HCT116 (cell line): ENCODE measurements at regions not wholly inside any gene's neighbourhood (a gene's known extent, or its start where the extent isn't known, plus 50 kb on each side); places are given as distances from the start of the nearest gene placed in this dataset.

Source experiments
- ATAC-seq: fragments of 200-7000 bp; cut with Tn5 transposase; 2 replicates; pipeline ENCODE4 v1.9.1; 2020; ENCODE audit warnings: mild to moderate bottlenecking, moderate library complexity
- BruUV-seq: library from RNA; stranded (reverse); fragments of 400-500 nt; replicated peaks from 2 replicates; lab custom pipeline; 2021; lab: Mats Ljungman, UMichigan
- CTCF ChIA-PET: fragments of 300-600 bp; sonication (Branson Sonifier 250); formaldehyde crosslinking; loops from one replicate; lab custom pipeline; 2021; ENCODE audit warnings: antibody characterized with exemption; lab: Charles Lee
- POLR2A ChIA-PET: fragments of 300-600, 350-600 bp; sonication (Branson Sonifier 250); formaldehyde crosslinking; loops from one replicate; lab custom pipeline; 2021; ENCODE audit warnings: antibody characterized with exemption; lab: Charles Lee
- RAD21 ChIA-PET, 2 experiments: fragments of 300-600 bp; sonication (Branson Sonifier 250); formaldehyde crosslinking; loops; one replicate each; lab custom pipeline; 2023; ENCODE audit warnings: low total read pairs in 2 of 2; ENCODE audit not compliant: uncharacterized antibody in 2 of 2, unreplicated experiment in 2 of 2, low non-redundant PET in 1 of 2; lab: Charles Lee
- DNase-seq: peaks from one replicate; pipeline ENCODE4 v3.0.0-alpha.2; 2010; ENCODE audit warnings: low read depth, low spot score
- H2AFZ ChIP-seq: fragments of 200-600 bp; shearing (Covaris generic), sonication (generic); 2 replicates; pipeline ENCODE4 v1.6.1; 2017; ENCODE audit warnings: low read depth, mixed run types, mixed read lengths, antibody characterized with exemption, low read length; ENCODE audit not compliant: poor library complexity, severe bottlenecking
- H3K27ac ChIP-seq: 2 replicates; pipeline ENCODE4 v1.5.1; 2012; ENCODE audit warnings: low read depth, low read length
- H3K27me3 ChIP-seq: fragments of 200-600 bp; sonication (generic); 2 replicates; pipeline ENCODE4 v1.6.1; 2016; ENCODE audit warnings: mixed run types, low read length, mixed read lengths; ENCODE audit not compliant: insufficient read depth
- H3K36me3 ChIP-seq, 2 experiments: fragments of 200-500 bp in 1 of 2; fragments of 200-600 bp in 1 of 2; sonication (Bioruptor generic) in 1 of 2; sonication (generic) in 1 of 2; 2 replicates each; pipeline versions ENCODE4 v1.5.1 to v1.6.1; 2014 to 2016; ENCODE audit warnings: low read length in 2 of 2, inconsistent platforms in 1 of 2, mixed read lengths in 1 of 2, mixed run types in 1 of 2; ENCODE audit not compliant: insufficient read depth in 2 of 2, control insufficient read depth in 1 of 2
- H3K4me1 ChIP-seq, 2 experiments: fragments of 200-600 bp in 1 of 2; sonication (generic) in 1 of 2; 2 replicates each; pipeline versions ENCODE4 v1.5.1 to v1.6.1; 2012 to 2017; ENCODE audit warnings: low read length in 2 of 2, inconsistent platforms in 1 of 2, mild to moderate bottlenecking in 1 of 2, mixed read lengths in 1 of 2, mixed run types in 1 of 2, moderate library complexity in 1 of 2; ENCODE audit not compliant: insufficient read depth in 2 of 2, control insufficient read depth in 1 of 2
- H3K4me2 ChIP-seq: fragments of 200-600 bp; sonication (generic); 2 replicates; pipeline ENCODE4 v1.6.1; 2017; ENCODE audit warnings: mixed run types, low read length, mixed read lengths
- H3K4me3 ChIP-seq, 2 experiments: fragments of 200-600 bp in 1 of 2; sonication (generic) in 1 of 2; replicated peaks in 1 of 2; 2 replicates each; pipeline ENCODE4 v1.5.1; 2011 to 2016; ENCODE audit warnings: low read length in 2 of 2, control low read depth in 1 of 2, low read depth in 1 of 2, mild to moderate bottlenecking in 1 of 2, mixed read lengths in 1 of 2, mixed run types in 1 of 2
- H3K79me2 ChIP-seq: fragments of 200-600 bp; sonication (generic); 2 replicates; pipeline ENCODE4 v1.6.1; 2017; ENCODE audit warnings: mild to moderate bottlenecking, mixed run types, low read length, moderate library complexity, mixed read lengths; ENCODE audit not compliant: insufficient read depth
- H3K9ac ChIP-seq: fragments of 200-600 bp; sonication (generic); 2 replicates; pipeline ENCODE4 v1.6.1; 2016; ENCODE audit warnings: low read length, mixed read lengths
- H3K9me2 ChIP-seq: fragments of 200-600 bp; sonication (generic), shearing (Covaris generic); 2 replicates; pipeline ENCODE4 v1.6.1; 2017; ENCODE audit warnings: mixed run types, mild to moderate bottlenecking, moderate library complexity; ENCODE audit not compliant: insufficient read depth
- H3K9me3 ChIP-seq, 2 experiments: fragments of 200-500 bp in 1 of 2; fragments of 200-600 bp in 1 of 2; sonication (Bioruptor generic) in 1 of 2; sonication (generic) in 1 of 2; 2 replicates each; pipeline ENCODE4 v1.6.1; 2014 to 2017; ENCODE audit warnings: low read length in 2 of 2, mixed read lengths in 2 of 2, inconsistent platforms in 1 of 2, low read depth in 1 of 2, mild to moderate bottlenecking in 1 of 2, mixed run types in 1 of 2, moderate library complexity in 1 of 2; ENCODE audit not compliant: control insufficient read depth in 1 of 2, insufficient read depth in 1 of 2
- H4K20me1 ChIP-seq: fragments of 200-600 bp; sonication (generic), shearing (Covaris generic); 2 replicates; pipeline ENCODE4 v1.6.1; 2017; ENCODE audit warnings: mixed run types, mild to moderate bottlenecking, moderate library complexity; ENCODE audit not compliant: insufficient read depth
- ATF3 ChIP-seq: IDR thresholded peaks from 2 replicates; pipeline ENCODE4 v1.6.1; 2012
- CBX3 ChIP-seq: IDR thresholded peaks from 2 replicates; pipeline ENCODE4 v1.6.1; 2012; ENCODE audit warnings: low read depth
- CEBPB ChIP-seq: IDR thresholded peaks from 2 replicates; pipeline ENCODE4 v1.6.1; 2012; ENCODE audit warnings: low read depth
- EGR1 ChIP-seq: IDR thresholded peaks from 2 replicates; pipeline ENCODE4 v1.6.1; 2012; ENCODE audit warnings: low read depth
- ELF1 ChIP-seq: IDR thresholded peaks from 2 replicates; pipeline ENCODE4 v1.6.1; 2012; ENCODE audit warnings: low read depth, borderline replicate concordance
- FOSL1 ChIP-seq: IDR thresholded peaks from 2 replicates; pipeline ENCODE4 v1.6.1; 2012; ENCODE audit warnings: low read depth
- JUND ChIP-seq: IDR thresholded peaks from 2 replicates; pipeline ENCODE4 v1.6.1; 2012
- RAD21 ChIP-seq: IDR thresholded peaks from 2 replicates; pipeline ENCODE4 v1.6.1; 2012; ENCODE audit warnings: low read depth, mild to moderate bottlenecking
- SP1 ChIP-seq: IDR thresholded peaks from 2 replicates; pipeline ENCODE4 v1.6.1; 2012; ENCODE audit warnings: low read depth
- intact Hi-C: fragments of 100-400 bp; cut with micrococcal nuclease; formaldehyde crosslinking; loops from 2 replicates; pipeline ENCODE4 v1.10.0; 2022
- TF ChIP-seq, protein P1 (sequence below), 3 experiments: fragments of 200-600 bp in 1 of 3; sonication (generic) in 1 of 3; IDR thresholded peaks in 2 of 3; conservative IDR thresholded peaks in 1 of 3; 2 replicates each; pipeline ENCODE4 v1.5.1; 2012 to 2017; ENCODE audit warnings: low read depth in 2 of 3, low read length in 2 of 3, antibody characterized with exemption in 1 of 3, borderline replicate concordance in 1 of 3, control low read depth in 1 of 3, mild to moderate bottlenecking in 1 of 3, mixed read lengths in 1 of 3, mixed run types in 1 of 3, moderate library complexity in 1 of 3; ENCODE audit not compliant: insufficient read depth in 1 of 3

- H3K79me2 ChIP-seq: no peaks in the 10 kb centered on the region
- no peak overlapping the region for H3K4me3 ChIP-seq
- H3K9ac ChIP-seq: no peak overlapping the region
- POLR2A ChIA-PET: no interaction called here
- TF ChIP-seq CEBPB (no peak), RAD21 (peak; percentile 25; the same call in 1 of the 2 replicates)
- no peaks in the 10 kb centered on the region for H3K36me3 ChIP-seq
- no TSS peak for BruUV-seq
- no peaks in the 10 kb centered on the region for H3K27me3 ChIP-seq
- peaks cover 19 to 21% of the 10 kb centered on the region in 2 experiments for H3K4me1 ChIP-seq
- DNase-seq: no peak
- H3K9me3 ChIP-seq: no peaks in the 10 kb centered on the region
- H3K27ac ChIP-seq: peak overlapping the region; percentile 47; the same call in 1 of the 2 replicates
- no peaks in the 10 kb centered on the region for H3K9me2 ChIP-seq
- CTCF ChIA-PET: interaction anchor here (0.6 to 3.5 kb wide), 32 partner anchors 9 to 826 kb away, joined by 3 to 35 read pairs (median 5); partner anchors contain the start of gene KLF13
- RAD21 ChIA-PET: interaction anchor here (0.6 to 1.8 kb wide), 9 partner anchors 46 to 288 kb away, joined by 3 to 7 read pairs (median 4); no protein-coding TSS in a partner anchor
- ATAC-seq: 0 out of 2 replicates have a peak, but pooled peaks have one; percentile 23
- no peaks in the 10 kb centered on the region for H4K20me1 ChIP-seq
- H3K4me2 ChIP-seq: peak overlapping the region; percentile 68
- peak overlapping the region; percentile 71 for H2AFZ ChIP-seq
- intact Hi-C loops: loop anchor here (1.0 to 10.0 kb wide), 7 partner anchors 49 to 823 kb away; partner anchors contain the start of gene KLF13
Measured at GRCh38 chr15:31487811-31488436, 161.3 kb downstream of the KLF13 start.

DNA sequence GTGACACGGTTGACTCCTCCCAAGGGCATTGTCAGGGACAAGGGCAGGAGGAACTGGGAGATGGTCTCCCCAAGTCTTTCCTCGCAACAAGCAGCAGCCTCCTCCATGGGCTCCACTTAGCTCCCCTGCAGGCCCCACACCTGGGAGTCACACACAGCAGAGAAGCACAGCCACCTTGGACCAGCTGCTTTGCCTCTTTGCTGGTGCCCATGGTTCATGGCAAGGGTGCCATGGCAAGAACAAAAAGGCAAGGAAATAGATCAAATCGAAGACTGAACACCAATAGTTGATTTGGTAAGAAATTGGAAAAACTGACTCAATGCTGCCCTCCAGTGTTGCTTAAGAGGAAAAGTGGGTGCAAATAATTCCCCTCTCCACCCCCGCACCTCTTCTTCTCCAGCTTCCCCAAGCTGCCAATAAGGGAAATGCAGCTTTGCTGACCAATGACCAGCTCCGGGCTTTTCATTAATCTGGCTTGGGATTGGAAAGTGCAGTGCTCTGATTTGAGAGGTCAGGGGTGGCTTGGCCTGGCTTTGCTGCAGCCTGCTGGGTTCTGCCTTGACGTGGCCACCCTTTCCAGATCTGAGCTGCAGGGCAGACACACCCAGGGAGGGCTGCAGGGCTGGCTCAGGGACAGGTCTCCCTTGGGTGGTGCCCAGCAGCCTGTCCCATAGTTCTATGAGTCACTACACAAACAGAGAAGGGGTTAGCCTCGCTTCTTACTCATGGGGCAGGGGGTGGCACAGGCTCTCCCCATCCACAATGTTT lies 162.0 kb downstream of the KLF13 start:
- BruUV-seq: no TSS peak
- H3K4me2 ChIP-seq: peak overlapping the region; percentile 68
- peak; percentile 93 for ATAC-seq
- H4K20me1 ChIP-seq: no peaks in the 10 kb centered on the region
- no peaks in the 10 kb centered on the region for H3K79me2 ChIP-seq
- no peaks in the 10 kb centered on the region for H3K9me3 ChIP-seq
- H3K36me3 ChIP-seq: no peaks in the 10 kb centered on the region
- peak overlapping the region; percentile 71 for H2AFZ ChIP-seq
- peak overlapping the region; percentile 47; the same call in 1 of the 2 replicates for H3K27ac ChIP-seq
- peaks cover 19 to 21% of the 10 kb centered on the region in 2 experiments for H3K4me1 ChIP-seq
- RAD21 ChIA-PET: interaction anchor here (0.6 to 1.8 kb wide), 11 partner anchors 47 to 288 kb away, joined by 3 to 7 read pairs (median 4); no protein-coding TSS in a partner anchor
- DNase-seq: peak; percentile 80
- H3K9ac ChIP-seq: no peak overlapping the region
- H3K4me3 ChIP-seq: 0 out of 4 replicates have a peak overlapping the region, but pooled peaks of 1 of the 2 experiments have one; percentile 9
- H3K9me2 ChIP-seq: no peaks in the 10 kb centered on the region
- no peaks in the 10 kb centered on the region for H3K27me3 ChIP-seq
- CTCF ChIA-PET: interaction anchor here (0.8 to 3.5 kb wide), 32 partner anchors 9 to 826 kb away, joined by 3 to 35 read pairs (median 5); partner anchors contain the start of gene KLF13
- POLR2A ChIA-PET: no interaction called here
- TF ChIP-seq ELF1 (no peak), ATF3 (no peak), JUND (peak; percentile 65), CBX3 (no peak; the same call in 1 of the 2 replicates), SP1 (peak; percentile 45; the same call in 1 of the 2 replicates), RAD21 (peak; percentile 77), EGR1 (peak; percentile 98), FOSL1 (peak; percentile 78)
- TF ChIP-seq, protein P1, sequence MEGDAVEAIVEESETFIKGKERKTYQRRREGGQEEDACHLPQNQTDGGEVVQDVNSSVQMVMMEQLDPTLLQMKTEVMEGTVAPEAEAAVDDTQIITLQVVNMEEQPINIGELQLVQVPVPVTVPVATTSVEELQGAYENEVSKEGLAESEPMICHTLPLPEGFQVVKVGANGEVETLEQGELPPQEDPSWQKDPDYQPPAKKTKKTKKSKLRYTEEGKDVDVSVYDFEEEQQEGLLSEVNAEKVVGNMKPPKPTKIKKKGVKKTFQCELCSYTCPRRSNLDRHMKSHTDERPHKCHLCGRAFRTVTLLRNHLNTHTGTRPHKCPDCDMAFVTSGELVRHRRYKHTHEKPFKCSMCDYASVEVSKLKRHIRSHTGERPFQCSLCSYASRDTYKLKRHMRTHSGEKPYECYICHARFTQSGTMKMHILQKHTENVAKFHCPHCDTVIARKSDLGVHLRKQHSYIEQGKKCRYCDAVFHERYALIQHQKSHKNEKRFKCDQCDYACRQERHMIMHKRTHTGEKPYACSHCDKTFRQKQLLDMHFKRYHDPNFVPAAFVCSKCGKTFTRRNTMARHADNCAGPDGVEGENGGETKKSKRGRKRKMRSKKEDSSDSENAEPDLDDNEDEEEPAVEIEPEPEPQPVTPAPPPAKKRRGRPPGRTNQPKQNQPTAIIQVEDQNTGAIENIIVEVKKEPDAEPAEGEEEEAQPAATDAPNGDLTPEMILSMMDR (IDR thresholded peaks at IDR 0.05 in 2 of 3, conservative IDR thresholded peaks at IDR 0.05 in 1 of 3; ENCODE audit: borderline replicate concordance in 1 of 3, insufficient read depth in 1 of 3, low read depth in 2 of 3, low read length in 2 of 3): peak; percentile 78 to 90 (median 84)
- TF ChIP-seq, all 23 proteins: peak for 6
- intact Hi-C loops: loop anchor here (1.0 to 10.0 kb wide), 7 partner anchors 49 to 824 kb away; partner anchors contain the start of gene KLF13
